Left lobe of liver (tissue), 2 donors: ENCODE measurements at regions not wholly inside any gene's neighbourhood (a gene's known extent, or its start where the extent isn't known, plus 50 kb on each side); places are given as distances from the start of the nearest gene placed in this dataset.

ENCODE experiments used
- ATAC-seq: fragments of 200-7000 bp; cut with Tn5 transposase; one replicate; pipeline ENCODE4 v1.9.1; 2020; ENCODE audit warnings: mild to moderate bottlenecking, moderate library complexity
- DNase-seq: peaks from one replicate; pipeline ENCODE4 v3.0.0-alpha.2; 2020; ENCODE audit warnings: low spot score
- donor health status: DM: no; HTN: no; CAD: no; lungs with moderate emphysema.
- donor health status: DM: no; HTN: yes; CAD: no.

DNA sequence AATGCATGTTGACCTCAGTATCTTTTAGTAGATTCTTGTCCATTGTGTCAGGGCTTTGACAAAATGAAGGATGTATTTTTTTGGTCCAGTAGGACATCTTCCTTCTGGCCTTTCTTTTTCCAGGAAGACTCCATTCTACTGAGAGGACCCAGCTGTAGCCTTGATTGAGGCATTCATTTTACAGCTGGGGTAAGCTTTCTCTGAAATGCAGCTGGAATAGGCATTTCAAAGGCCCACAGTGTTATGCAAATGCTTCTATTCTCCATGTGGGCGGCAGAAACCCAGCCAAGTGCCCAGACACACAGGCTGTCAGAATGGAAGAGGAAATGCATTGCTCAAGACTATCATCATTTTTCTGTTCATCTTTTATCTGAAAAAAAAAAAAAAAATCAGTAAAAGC lies 629.0 kb upstream of the CDH8 start:
- no peak for ATAC-seq
- DNase-seq, result no peak

- DNase-seq, result no peak
- ATAC-seq, result no peak
Observed at GRCh38 chr16:62664566-62664965, 628.3 kb upstream of the CDH8 start.

DNA sequence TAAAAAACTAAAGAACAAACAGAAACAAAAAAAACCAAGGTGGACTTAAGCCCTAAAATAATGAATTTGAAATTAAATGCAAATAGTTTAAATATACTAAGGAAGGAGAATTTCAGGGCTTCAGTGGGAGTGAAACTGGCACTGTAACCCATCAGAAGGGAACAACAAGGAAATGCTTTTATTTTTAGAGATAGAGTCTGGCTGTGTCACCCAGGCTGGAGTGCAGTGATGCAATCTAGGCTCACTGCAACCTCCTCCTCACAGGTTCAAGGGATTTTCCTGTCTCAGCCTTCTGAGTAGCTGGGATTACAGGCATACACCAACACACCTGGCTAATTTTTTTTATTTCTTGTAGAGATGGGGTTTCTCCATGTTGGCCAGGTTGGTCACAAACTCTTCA lies 625.2 kb upstream of the CDH8 start:
- no peak for ATAC-seq
- DNase-seq, result no peak

DNA sequence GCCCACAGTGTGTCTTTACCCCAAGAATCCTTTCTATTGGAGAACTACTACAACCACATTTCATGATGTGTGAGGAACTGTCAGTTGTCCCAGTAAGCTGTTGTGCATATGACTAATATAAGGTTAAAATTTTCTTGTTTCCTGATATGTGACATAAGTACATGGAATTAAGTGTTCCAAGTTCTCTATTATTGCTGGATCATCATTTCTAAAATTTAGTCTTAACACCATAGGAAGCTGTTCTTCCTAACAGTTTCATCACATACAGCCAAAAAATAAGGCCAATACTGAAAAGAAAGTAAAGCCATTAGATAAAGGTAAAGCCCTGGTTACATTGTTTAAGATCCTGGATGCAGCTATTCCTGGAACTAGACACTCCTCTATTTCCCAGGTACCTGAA lies 620.9 kb upstream of the CDH8 start:
- DNase-seq (no peak), ATAC-seq (no peak)

GRCh38 chr16:62652441-62653120 lies 616.3 kb upstream of the CDH8 start:
- DNase-seq, result no peak
- ATAC-seq, result no peak

GRCh38 chr16:62648256-62648655 lies 612.0 kb upstream of the CDH8 start:
- DNase-seq, result no peak
- ATAC-seq, result no peak

DNA sequence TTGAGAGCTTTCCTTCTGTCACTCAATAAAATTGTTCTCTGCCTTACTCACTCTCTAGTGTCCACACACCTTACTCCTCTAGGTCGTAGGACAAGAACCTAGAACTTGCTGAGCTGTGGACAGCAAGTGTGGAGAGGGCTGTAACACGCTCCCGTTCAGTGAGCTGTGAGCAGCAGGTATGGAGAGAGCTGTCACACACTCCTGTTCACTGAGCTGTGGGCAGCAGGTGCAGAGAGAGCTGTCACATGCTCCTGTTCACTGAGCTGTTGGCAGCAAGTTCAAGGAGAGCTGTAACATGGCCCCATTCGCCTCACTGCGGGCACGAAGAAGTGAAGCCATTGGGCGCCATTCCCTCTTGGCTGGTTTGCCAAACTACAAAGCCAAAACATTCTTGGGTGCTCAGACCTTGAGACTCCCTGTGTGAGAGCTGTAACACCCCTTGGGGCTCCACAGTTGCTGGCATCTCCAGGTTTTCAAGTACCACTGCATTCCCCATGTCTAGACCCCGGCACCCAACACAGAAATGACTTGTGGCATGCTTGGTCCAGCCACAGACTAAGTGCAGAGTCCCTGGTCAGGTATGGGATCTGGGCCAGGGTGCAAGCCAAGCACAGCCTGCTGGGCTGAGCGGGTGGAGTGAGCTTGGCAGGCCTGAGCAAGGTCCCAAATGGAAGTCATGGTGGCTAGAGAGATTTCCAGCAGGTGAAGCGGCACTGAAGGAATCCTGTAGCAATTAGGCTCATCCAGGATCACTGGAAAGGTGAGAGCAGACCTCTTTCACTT lies 608.0 kb upstream of the CDH8 start:
- DNase-seq (no peak), ATAC-seq (no peak)

GRCh38 chr16:62642677-62643076 lies 606.4 kb upstream of the CDH8 start:
- ATAC-seq (no peak), DNase-seq (no peak)

- no peak for DNase-seq
Observed at GRCh38 chr16:62639890-62640289, 603.7 kb upstream of the CDH8 start.

DNA sequence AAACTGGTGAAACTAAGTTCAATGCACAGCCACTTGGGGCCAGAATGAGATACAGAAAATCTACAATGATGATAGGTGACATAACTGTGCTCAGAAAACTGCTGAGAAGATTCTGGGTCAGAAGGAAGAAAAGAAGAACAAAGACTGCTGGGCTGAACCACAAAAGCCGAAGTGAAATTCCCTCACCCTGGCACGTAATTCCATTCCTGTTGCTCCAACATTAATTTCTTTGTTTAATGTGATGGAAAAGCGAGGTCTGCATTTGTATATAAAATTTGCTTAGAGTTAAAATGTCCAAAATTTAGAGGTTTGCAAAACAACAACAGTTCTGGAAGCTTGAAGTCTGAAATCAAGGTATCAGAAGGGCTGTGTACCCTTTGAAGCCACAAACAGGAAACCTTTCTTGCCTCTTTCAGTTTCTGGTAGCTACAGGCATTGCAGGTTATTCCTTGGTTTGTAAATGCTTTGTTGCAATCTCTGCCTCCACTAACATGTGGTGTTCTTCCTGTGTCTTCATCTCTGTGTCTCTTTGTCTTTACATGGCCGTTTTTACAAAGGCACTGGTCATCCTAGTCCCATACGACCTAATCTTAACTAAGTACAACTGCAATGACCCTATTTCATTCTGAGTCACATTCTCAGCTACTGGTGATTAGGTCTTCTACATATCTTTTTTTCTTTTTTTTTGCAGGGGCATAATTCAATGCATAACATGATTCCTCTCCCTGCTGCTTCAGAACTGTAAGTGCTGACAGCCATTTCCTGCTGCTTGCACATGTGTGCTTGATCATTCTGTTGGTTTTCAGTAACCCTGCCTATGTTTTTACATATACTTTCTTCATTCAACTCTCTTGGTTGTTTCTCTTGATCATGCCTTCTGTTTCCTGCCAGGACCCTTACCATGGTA lies 603.0 kb upstream of the CDH8 start:
- no peak for ATAC-seq
- DNase-seq, result no peak

More at GRCh38 chr16:62639890-62640289, 603.7 kb upstream of the CDH8 start:
- no peak for ATAC-seq

DNA sequence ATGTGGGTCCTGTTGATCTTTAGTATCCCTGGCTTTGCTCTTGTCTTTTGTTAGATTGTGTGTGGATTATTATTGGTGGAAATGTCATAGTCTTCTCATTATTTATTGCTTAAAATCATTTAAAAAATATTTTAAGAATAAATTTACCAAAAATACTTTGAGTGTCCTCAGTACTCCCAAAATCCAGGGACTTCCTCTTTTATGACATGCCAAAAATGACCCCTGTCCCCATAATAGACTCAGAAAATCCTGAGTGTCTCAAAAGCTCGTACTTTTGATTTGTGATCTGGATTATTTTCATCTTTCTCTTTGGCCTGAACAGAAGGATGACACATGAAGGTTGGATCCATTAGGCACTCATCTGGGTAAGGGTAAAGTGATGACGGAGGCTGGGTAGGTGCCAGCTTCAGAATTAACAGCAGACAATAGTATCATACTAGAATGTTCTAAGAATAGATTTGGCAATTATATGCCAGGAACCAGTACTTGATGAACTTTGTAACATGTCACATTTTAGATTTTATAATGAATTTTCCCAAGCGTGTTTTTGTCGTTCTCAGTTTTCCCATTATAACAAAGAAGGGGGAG lies 602.2 kb upstream of the CDH8 start:
- no peak for DNase-seq
- no peak for ATAC-seq

DNA sequence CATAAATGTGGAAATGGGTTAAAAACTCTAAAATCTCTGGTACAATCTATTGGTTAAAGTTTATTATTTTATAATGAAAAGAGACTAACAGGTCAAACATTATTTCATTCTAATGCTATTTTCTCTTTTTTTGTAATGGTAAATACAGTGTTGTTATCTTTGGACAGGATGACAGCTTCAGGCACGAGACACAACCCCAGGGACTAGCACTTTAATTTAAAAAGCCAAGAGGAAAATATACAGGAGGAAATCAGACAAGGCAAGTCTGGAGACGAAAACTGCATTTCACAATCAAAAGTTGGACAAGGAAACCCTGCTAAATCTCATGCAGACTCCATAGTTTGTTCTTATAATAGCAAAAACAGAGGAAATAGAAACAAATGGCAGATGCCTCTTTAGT lies 589.1 kb upstream of the CDH8 start:
- ATAC-seq (no peak), DNase-seq (no peak)

- ATAC-seq, result no peak
Observed at GRCh38 chr16:62620275-62620674, 584.0 kb upstream of the CDH8 start.

DNA sequence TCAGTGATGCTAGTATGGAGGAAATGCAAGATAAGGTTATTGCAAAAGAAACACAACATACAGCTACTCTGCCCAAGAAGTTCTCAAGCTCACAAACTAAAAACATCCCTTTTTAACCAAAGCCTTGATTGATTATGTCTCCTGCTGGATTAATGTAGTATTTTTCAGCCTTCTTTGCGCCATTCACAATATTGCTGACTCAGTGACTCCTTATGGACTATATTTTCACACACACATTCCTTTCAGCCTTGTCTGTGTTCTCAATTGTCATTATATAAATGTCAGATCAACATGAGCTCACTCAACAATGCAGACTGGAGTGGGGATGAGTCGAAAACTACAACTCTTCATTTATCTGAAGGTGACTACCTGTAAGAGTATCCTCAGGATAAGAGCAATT lies 579.3 kb upstream of the CDH8 start:
- no peak for ATAC-seq
- no peak for DNase-seq

More at GRCh38 chr16:62620275-62620674, 584.0 kb upstream of the CDH8 start:
- no peak for DNase-seq

- no peak for DNase-seq
- no peak for ATAC-seq
Observed at GRCh38 chr16:62610291-62610690, 574.1 kb upstream of the CDH8 start.

GRCh38 chr16:62602790-62603189 lies 566.6 kb upstream of the CDH8 start:
- no peak for DNase-seq
- no peak for ATAC-seq

GRCh38 chr16:62597875-62598274 lies 561.6 kb upstream of the CDH8 start:
- no peak for DNase-seq
- ATAC-seq, result no peak

DNA sequence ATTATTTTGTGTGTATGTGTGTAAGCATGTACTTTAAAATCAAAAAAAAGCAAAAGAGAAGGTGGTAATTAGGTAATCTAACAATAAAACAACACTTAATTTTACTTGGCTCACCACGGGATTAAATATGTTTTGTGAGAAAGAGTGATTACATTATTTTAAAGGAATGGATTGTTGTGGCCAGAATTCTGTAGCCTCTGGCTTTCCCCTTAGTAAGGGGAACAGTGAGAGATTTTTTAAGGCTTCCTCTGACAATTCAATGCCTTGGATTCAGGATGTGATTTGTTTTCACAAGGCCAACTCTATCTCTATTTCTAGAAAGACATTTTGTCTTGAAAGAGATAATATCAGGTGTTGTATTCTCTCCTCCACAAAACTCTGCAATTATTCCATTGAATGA lies 560.3 kb upstream of the CDH8 start:
- ATAC-seq (no peak), DNase-seq (no peak)

DNA sequence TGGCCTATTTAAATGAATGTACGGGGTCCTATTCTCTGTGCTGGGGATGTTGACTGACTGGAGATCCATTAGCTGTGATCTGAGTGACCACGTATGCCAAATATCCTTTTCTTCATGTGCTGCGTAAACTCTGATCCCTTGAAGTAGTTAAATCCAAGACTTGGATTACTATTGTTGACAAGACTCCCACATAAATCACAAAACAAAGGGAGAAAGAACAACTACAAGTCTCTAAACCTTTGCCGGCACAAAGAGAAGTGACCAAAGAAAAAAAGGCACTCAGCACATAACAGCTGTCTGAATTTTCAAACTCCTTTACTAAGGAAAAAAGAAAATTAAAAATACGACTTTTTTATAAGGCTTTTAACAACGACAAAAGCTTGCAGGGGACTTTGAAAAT lies 559.9 kb upstream of the CDH8 start:
- ATAC-seq, result no peak
- no peak for DNase-seq

DNA sequence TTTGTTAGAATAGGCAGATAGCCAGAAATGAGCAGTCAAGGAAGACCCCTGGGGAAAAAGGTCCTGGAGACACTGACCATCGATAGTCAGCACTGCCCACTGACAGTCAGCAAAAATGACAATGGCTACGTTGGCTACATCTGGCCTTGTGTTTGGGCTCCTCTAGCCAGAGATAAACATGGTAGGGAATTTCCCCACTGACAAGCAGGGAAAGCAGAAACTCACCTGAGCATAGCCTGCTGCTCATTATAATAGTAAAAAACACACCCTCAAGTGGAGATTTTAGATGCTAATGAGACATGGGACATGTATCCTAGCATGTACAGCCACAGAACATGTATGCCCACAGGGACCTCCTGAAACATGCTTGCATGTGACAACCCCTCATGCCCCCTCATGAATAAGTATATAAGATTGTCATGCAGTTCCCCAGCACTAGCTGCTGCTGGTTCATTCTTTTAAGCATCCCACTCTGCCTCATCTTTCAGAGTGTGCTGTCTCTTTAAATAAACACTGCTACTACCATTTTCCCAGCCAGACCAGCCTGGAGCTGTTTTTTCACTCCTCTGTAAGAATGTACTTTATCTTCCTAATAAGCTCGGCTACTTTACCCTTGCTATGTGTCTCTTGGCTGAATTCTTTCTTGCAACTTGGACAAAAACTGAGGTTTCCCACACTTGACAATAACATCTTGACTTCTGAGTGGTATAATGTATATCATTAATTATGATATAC lies 550.1 kb upstream of the CDH8 start:
- DNase-seq (no peak), ATAC-seq (no peak)
